DMS 273 (cell line): ENCODE measurements at regions not wholly inside any gene's neighbourhood (a gene's known extent, or its start where the extent isn't known, plus 50 kb on each side); places are given as distances from the start of the nearest gene placed in this dataset.

ENCODE experiments used
- DNase-seq: peaks from one replicate; lab custom pipeline; 2025; ENCODE audit not compliant: unreplicated experiment; lab: John Stamatoyannopoulos, UW

DNA sequence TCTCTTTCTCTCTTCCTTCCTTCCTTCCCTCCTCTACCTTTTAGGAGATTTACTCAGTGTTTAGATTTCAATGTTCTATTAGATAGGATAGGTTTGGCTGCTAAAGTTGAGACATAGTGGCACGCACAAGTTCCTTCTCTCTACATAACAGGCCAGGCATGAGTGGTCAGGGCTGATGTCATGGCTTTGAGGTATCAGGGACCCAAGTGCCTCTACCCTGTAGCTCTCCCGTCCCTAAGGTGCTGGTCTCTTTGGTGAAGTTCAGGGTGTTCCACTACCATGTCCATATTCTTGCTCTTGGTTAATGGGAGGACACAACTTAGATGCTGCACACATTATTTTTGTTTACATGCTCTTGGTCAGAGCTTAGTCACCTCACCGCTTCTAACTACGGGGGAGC lies 245.3 kb downstream of the QKI start:
- no peak for DNase-seq

- DNase-seq: no peak
Observed at GRCh38 chr6:163655217-163656121, 241.0 kb downstream of the QKI start.

- no peak for DNase-seq
Observed at GRCh38 chr6:163651915-163652668, 237.6 kb downstream of the QKI start.

GRCh38 chr6:163651426-163651825 lies 236.9 kb downstream of the QKI start:
- DNase-seq: no peak

DNA sequence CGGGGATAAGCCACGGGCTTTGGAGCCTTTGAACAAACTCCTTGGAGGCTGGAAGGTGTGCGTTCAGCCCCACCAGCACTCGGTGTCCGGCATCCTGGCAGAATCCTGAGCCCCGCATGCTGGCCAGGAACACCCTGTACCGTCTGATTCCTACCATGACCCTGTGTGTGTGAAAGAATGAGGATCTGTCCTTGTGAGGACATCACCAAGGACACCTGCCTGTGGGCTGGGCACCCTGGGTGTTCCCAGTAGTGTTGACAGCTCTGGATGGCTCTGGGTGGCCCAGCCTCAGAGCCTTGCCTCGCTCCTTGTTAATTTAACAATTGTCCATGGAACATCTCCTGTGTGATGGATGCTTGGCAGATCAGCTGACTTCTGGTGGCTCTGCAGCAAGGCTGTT lies 234.3 kb downstream of the QKI start:
- DNase-seq: no peak

- no peak for DNase-seq
Observed at GRCh38 chr6:163647624-163648023, 233.1 kb downstream of the QKI start.

- DNase-seq: no peak
Observed at GRCh38 chr6:163646866-163647265, 232.3 kb downstream of the QKI start.

- no peak for DNase-seq
Observed at GRCh38 chr6:163646133-163646532, 231.6 kb downstream of the QKI start.

- no peak for DNase-seq
Observed at GRCh38 chr6:163645560-163645959, 231.0 kb downstream of the QKI start.

- no peak for DNase-seq
Observed at GRCh38 chr6:163643866-163644265, 229.3 kb downstream of the QKI start.

DNA sequence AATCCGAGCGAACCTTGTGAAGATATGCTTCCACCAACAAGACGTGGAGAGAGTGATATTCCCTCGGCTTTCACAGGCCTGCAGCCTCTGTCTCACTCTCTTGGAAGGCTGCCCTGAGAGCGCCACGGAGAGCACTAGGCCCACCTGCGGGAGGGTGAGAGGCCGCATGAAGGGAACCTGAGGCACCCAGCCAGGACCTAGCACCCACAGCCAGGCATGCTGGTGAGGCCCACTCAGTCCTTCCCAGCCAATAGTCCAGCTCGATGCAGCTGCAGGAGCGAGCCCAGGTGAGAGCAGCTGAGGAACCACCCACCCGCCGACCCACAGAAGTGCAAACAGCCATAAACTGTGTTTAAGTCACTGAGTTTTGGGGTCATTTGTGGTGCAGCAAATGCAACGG lies 227.2 kb downstream of the QKI start:
- no peak for DNase-seq

DNA sequence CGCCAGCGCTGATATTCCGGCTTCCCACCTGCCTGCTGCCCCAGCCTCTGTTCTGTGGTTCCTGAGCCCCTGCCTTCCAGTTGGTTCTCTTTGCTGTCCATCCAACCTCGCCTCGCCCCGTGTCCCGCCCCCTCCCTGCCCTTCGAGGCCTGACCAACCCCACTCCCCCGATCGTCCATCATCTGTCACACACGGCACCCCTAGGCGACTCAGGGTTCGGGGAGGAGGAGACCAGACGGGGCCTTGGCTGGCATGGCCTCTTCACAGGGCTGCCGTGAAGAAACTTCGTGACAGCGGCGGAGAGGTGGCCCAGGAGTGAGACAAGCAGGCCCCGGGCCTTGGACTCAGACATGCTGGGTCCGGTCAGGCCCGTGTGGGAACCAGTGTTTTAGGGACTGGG lies 226.1 kb downstream of the QKI start:
- DNase-seq: no peak

DNA sequence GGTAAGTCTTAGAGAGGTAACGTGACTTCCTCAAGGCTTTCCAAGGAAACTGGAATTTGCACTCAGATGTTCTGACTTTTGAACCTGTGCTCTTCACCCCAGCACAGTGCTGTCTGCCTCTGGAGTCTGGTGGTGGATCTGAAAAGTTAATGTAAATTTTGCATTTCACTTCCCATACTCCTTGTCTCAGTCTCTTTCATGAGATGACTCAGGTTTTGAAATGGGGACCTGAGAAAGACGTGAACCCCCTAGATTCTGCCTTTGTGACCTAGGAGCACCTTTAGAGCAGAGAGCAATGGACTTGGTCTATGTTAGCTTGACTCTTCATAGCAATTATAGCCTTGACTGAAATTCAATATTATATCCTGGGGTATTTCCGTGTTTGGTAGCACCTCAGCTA lies 223.0 kb downstream of the QKI start:
- no peak for DNase-seq

DNA sequence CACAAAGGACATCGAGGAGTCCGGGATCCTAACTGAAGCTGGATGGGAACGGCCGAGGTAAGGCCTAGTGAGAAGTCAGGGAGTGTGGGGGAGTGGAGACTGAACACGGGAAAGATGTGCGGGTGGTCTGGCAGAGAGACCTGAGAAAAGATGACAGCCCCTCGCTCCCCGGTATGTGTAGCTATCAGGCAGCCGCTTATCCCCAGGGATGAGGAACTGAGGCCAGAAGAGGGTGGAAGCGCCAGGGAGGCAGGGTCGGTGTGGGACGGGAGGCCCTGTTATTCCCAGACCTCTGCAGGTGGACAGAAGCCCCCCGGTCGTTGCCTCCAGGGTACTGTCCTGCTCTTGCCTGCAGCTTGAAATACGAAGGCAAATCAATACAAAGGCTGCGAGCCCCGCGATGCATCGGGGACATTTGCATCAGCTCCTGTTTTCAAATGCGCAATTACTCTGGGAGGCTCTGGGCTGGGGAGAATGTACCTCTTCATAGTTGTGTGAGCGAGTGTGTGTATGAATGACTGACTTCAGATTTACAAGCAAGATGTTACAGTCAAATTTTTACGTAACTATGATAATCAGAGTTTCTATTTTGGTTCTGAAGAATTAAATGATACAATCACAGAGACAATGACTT lies 221.3 kb downstream of the QKI start:
- DNase-seq: no peak

DNA sequence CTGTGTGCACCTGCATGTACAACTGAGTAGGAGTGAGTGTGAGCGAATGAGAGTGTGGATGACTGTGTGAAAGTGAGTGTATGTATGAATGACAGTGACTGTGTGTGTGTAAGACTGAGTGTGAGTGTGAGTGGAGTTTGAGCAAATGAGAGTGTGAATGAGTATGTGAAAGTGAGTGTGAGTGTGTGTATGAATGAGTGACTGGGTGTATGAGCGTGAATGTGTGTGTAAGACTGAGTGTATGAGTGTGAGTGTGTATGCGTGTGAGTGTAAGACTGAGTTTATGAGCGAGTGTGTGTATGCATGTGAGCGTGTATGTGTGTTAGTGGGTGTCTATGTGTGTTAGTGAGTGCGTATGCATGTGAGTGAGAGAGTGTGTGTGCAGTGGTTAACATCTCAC lies 220.8 kb downstream of the QKI start:
- no peak for DNase-seq

- DNase-seq: no peak
Observed at GRCh38 chr6:163634211-163635171, 220.0 kb downstream of the QKI start.

GRCh38 chr6:163630991-163631390 lies 216.5 kb downstream of the QKI start:
- DNase-seq: no peak

- no peak for DNase-seq
Observed at GRCh38 chr6:163630572-163630971, 216.1 kb downstream of the QKI start.

GRCh38 chr6:163630096-163630495 lies 215.6 kb downstream of the QKI start:
- DNase-seq: no peak
